ENCODE measurements at regions not wholly inside any gene's neighbourhood (a gene's known extent, or its start where the extent isn't known, plus 50 kb on each side); places are given as distances from the start of the nearest gene placed in this dataset.
"Not testable (repeated sequence)": the region's sequence is repeated elsewhere in the genome, so short reads cannot be mapped to it uniquely, and the experiment has no call there.

DNA sequence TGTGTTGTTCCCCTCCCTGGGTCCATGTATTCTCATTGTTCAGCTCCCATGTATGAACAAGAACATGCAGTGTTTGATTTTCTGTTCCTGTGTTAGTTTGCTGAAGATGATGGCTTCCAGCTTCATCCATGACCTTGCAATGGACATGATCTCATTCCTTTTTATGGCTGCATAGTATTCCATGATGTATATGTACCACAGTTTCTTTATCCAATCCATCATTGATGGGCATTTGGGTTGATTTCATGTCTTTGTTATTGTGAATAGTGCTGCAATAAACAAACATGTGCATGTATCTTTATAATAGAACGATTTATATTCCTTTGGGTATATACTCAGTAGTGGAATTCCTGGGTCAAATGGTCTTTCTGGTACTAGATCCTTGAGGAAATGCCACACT, 65.1 kb upstream of the SLC13A1 start:
- not testable (repeated sequence) for TF ChIP-seq NFIC (IDR thresholded peaks at IDR 0.05; ENCODE audit: low read depth, low read length); MEF2A (IDR thresholded peaks at IDR 0.05; ENCODE audit: insufficient read depth, low read depth, low read length)
- TF ChIP-seq, protein P1, sequence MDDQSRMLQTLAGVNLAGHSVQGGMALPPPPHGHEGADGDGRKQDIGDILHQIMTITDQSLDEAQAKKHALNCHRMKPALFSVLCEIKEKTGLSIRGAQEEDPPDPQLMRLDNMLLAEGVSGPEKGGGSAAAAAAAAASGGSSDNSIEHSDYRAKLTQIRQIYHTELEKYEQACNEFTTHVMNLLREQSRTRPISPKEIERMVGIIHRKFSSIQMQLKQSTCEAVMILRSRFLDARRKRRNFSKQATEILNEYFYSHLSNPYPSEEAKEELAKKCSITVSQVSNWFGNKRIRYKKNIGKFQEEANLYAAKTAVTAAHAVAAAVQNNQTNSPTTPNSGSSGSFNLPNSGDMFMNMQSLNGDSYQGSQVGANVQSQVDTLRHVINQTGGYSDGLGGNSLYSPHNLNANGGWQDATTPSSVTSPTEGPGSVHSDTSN (IDR thresholded peaks at IDR 0.05; ENCODE audit: insufficient replicate concordance, low read depth, low read length) = not testable (repeated sequence)
